ENCODE measurements at regions not wholly inside any gene's neighbourhood (a gene's known extent, or its start where the extent isn't known, plus 50 kb on each side); places are given as distances from the start of the nearest gene placed in this dataset.

DNA sequence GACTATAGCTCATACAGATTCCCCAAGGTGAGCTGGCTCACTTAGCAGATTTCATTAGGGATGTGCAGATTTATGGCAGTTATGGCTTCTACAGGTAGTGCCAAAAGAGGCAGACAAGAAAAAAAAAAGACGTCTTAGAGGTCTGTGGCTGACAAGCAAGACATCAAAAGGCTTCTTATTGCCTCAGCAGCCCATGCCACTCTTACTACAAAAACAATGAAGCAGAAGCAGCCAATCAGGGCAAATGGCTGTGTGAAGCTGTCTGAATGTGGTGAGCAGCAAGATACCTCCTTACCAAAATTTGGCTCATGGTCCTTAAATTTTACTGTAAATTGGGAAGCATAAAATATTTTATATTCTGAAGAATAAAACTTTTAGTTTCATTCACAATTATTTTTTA is 557.5 kb upstream of the GOLIM4 start:
- DNase-seq (ENCODE audit: low read depth): no peak

DNA sequence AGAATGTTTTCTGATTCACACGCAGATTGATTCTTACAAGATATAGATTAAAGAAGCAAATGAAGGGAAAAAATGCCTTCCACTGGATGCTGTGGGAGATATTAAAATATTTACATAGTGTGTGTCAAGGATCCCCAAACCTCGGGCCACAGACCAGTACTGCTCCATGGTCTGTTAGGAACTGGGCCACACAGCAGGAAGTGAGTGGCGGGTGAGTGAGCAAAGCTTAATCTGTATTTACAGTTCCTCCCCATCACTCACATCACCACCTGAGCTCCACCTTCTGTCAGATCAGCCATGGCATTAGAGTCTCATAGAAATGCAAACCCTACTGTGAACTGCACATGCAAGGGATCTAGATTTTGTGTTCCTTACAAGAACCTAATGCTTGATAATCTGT is 552.6 kb upstream of the GOLIM4 start:
- DNase-seq (ENCODE audit: low read depth): no peak

DNA sequence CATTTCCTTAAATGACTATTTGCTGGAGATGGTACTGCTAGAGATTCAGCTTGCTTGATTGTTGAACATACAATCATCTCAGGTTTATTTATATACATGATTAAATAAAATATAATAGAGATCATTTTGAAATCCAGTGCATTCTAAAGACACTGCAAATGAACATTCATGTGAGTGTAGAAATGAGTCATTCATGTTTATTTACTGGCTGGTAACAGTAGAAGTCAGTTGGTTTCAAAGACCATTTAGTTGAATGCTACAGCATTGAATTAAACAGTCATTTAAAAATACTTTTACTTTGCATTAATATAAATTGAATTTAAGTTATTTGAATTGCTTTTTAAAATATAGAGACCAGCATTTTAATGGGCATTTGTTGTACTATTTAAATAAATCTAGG is 551.9 kb upstream of the GOLIM4 start:
- DNase-seq (ENCODE audit: low read depth): no peak

DNA sequence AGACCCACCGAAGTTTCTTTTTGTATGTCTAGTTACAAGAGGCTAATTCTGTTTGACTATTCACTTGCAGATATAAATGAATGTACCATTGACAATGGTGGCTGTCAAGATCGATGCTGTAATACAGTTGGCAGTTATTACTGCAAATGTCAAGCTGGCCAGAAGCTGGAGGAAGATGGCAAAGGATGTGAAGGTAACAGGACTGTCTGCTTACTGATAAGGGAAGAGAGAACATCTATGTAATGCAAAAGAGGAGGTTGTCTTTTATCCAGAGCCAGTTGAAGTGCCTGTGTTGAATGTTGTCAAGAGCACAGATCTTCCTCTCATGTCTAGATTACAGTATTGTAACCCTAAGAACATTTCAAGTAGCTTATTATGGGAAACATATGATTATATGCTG is 549.5 kb upstream of the GOLIM4 start:
- no peak for DNase-seq (ENCODE audit: low read depth)

DNA sequence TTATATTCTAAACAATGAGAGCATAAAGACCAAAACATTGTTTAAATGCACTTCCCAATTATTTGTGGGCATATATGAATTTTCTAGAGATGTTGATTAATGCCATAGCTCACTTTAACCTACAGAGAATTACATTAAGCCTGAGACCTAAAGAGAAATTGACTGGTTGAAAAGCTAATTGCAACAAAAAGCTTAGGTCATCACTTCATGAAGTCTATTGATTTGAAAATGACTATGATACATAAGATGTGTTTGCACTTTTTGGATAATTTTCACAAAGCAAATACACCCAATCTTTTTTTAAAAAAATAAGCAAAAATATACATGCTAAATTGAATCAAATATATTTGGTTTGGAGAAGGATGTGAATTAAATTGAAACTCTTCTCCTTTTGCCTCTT is 532.8 kb upstream of the GOLIM4 start:
- no peak for DNase-seq (ENCODE audit: low read depth)

DNA sequence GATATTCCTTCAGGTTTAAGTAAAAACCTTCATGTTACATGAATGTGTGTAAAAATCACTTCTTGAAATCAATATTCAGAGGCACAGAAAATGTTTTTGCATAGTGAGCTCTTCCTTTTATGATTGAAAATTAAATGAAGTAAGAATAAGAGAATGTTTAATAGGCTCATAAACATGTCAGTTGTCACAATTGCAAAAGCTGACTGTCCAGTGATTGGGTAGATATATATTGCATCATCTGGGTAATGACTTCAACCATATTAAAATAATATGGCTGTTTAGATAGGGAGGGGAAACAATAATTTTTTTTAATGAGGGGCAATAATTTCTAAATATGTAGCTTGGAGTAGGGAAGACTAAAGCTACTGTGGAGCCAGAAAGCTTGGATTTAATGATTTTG is 529.8 kb upstream of the GOLIM4 start:
- DNase-seq (ENCODE audit: low read depth): no peak

DNA sequence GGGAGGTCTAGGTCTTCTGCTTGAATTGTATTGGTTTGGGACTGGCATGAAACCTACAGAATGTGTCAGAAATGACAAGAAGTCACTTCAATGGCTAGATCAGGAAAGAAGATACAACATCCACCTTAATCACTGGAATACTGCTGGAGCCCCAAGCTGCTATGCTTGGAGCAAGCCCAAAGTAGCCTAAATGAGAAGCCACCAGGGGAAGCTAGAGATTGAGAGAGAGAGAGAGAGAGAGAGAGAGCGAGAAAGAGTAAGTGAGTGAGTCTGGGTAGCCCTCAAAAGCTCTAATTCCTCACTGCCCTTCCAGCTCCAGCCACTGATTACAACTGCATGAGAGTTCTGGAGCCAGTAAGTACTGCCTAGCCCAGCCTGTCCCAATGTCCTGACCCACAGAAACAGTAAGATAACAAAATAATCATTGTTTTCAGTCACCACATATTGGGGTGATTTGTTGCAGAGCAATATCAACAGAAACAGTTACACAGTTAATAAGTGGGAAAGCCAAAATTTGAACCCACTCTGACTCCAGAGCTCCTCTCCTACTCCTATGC is 529.2 kb upstream of the GOLIM4 start:
- DNase-seq (ENCODE audit: low read depth): no peak

DNA sequence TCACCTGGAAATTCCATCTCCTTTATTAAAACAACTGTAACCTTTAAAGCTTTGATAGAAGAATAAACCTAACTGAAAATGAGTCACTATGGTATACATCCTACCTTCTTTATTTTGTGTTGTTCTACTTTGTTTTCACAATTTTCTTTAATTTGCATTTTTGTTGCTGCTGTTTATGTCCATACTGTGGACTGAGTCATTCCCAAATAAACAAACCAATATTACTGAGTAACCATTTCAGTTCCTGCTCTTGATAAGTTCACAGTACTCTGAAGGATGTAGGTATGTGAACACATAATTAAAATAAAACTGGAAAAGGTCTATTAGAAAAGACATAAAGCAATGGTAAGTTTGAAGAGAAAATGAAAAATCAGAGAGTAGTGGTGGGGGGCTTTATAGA is 528.5 kb upstream of the GOLIM4 start:
- DNase-seq (ENCODE audit: low read depth): no peak

DNA sequence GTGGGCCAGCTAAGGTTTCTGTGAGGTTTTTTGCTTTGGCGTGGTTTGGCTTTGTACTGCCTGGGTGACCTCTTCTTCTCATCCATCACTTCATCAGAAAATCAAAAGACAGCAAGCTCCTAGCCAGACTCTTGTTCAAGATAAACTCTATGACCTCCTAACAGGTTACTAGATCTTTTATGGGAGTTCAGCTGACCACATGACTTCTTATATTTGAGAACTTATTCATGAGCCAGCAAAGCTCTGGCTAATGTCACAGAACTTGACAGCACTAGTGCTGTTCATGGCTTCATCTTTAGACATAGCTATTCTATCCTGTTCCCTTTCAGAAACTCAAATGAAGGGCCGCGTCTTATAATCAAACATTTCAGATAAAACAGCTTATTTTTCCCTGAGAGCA is 527.1 kb upstream of the GOLIM4 start:
- no peak for DNase-seq (ENCODE audit: low read depth)

DNA sequence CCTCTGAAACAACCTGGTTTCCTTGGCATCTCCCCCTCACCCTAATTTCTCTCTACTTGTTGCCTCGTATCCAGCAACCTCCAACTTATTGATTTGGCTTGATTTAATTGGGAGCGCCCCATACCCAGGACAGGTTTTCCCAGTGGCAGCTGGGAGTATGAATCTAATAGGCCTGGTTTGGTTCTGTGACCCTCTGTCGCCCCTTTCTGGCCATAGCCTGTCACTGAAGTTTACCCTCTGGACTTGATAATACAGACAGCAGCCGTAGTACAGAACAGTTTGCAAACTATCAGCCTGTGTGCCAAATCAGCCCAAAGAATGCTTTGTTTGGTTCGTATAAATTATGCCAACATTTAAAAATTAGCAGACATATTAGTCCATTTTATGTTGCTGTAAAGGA is 525.1 kb upstream of the GOLIM4 start:
- DNase-seq (ENCODE audit: low read depth): peak; percentile 40

DNA sequence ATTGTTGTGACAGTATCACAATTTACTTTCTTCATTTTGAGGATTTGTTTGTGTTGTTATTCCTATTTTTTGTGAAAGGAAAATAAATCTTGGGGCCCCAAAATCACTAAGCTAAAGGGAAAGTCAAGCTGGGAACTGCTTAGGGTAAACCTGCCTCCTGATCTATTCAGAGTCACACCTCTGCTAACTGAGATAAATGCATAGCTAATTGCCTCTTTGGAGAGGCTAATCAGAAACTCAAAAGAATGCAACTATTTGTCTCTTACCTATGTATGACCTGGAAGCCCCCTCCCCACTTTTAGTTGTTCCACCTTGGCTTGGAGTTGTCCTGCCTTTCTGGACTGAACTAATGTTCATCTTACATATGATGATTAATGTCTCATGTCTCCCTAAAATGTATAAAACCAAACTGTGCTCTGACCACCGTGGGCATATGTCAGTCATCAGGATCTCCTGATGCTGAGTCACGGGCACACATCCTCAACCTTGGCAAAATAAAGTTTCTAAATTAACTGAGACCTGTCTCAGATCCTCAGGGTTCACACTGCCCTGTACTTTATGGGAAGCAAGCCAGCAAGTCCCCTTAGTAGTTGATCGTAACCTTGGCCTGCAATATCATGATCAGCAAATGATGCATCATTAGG is 523.2 kb upstream of the GOLIM4 start:
- DNase-seq (ENCODE audit: low read depth): no peak

DNA sequence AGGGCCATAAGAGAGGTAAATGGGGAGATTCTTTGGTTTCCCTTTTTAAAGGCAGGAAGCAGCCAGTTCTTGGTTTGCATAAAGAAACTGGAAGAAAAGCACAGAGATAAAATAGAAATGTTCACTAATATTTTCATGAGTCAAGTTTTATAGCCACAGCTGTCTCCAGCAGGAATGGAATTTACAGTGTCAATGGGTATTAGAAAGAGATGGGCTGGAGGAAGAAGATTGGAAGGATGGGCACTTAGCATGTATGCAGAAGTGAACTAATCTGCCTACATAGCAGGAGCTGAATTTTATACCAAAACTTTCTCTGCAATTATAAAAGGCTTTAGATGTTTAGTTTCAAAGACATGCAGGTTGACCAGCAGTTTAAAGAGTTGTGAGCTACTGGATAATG is 521.9 kb upstream of the GOLIM4 start:
- no peak for DNase-seq (ENCODE audit: low read depth)

DNA sequence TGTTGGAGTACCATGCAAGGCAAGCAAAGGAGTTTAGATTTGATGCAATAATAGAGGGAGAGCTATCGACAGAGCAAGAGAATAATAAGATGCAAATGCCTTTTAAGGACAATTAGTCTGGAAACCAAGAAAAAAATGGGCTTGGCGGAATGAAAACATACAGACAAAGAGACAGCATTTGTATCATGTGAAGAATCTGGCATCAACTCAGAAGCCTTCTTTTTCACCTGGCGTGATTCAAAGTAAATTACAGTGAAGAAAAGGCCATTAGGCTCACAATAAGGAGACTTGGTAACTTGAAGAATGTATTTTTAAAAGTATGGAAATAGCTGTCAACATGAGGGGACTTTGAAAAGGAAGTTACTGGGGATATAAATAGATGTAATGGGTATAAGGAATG is 521.2 kb upstream of the GOLIM4 start:
- DNase-seq (ENCODE audit: low read depth): no peak

DNA sequence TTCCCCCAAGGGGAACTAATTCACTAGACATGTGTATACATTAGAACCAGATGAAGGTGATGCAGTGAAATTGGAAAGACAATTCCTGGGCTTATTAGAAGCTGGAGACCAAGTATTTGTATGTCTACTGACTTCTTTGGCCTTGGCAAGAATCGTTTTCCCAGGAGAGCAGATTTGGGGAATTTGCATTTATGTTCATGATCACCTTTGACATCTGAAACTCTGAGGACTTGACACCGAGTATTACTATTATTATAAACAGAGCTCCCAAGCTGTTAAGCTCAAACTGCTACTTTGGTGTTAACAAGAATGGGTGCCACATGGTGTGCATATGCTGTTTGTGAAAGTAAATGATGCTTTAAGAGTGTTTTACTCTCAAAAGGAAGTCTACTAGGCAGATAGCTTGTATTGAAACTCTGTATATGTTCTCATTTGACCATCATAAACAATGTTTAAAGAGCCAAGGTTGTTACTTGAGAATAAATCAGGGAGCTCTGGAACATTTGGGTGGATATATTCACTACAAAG is 519.8 kb upstream of the GOLIM4 start:
- DNase-seq (ENCODE audit: low read depth): no peak

DNA sequence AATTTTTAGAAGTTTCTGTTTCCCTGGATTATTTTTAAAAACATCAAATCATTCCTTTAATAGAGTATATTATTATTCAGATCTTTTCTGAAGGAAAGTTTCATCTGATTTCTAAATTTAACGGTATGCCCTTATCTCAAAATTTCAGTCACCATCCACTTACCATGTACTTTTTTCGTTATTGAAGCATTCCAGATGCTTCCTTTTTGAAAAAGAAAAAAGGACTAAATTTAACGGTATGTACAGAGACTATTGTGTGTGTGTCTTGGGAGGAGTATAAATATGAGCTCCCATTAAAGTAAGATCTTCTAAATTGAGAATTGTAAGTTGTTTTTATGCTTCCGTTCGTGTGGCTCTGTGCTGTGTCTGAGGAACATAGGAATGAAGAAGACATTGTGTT is 517.4 kb upstream of the GOLIM4 start:
- no peak for DNase-seq (ENCODE audit: low read depth)

DNA sequence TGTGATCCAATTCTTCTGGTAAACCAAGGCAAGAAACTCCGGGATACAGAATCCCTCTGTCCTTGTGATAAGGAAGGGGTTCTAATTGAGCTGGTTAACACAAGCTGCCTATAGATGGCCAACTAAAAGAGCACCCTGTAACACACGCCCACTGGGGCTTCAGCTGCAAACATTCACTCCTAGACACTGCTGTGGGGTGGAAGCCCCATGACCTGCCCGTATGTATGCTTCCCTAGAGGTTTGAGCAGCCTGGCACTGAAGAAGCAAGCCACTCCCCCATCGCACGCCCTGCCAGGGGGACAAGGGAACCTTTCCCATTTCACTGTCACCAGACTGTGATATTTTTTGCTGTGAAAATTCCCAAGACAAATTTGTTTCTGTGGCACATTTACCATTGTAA is 516.9 kb upstream of the GOLIM4 start:
- no peak for DNase-seq (ENCODE audit: low read depth)

DNA sequence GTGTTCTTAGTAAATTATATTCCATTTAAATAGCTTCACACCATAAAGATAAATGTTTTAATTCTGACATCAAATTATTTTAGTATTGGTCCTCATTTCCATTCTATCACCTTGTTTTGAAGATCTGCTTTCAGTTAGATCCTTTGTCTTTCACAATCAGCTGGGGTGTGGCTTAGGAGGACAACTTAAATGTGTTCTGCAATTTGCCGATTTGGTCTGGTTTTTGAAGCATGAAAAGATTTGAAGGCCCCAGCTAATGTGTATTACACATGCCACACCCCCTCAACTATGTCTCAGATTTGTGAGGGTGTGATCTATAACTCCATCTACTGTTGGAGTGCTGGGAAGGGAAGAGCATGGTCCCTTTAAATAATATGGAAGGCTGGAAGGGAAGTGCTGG is 516.1 kb upstream of the GOLIM4 start:
- DNase-seq (ENCODE audit: low read depth): no peak

DNA sequence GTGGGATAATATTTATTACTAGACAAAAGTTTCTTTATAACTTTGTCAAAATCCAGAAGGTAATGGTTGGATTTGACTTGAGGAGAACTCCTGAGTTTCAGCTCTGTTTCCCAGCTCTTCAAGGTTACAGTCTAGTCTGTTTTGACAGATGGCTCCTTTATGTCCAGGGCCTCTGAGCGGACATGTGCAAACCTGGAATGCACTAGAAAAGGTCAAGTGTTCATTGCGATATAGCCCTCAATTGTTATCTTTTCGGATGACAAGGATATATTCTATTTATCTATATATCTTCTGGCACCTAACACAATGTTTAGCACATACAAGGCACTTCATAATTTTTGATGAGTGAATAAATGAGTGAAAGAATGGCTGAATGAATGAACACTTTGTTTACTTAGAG is 513.2 kb upstream of the GOLIM4 start:
- DNase-seq (ENCODE audit: low read depth): no peak

DNA sequence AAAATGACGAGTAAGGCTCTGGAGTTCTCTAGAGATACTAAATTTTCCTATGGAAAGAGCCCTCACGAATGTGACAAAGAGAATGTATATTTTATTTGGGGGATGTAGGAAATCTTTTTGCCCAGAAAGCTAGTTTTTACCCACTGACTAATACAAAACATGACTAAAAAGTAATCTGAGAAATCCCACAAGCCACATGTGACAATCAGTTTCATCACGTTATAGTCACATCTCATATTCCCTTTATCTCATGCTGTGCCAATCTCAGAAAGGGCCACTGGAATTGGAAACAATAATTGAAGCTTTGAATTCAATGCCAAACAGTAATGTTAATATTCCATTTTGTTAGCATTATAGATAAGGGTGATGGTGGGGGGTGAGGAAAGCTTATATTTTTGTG is 509.0 kb upstream of the GOLIM4 start:
- DNase-seq (ENCODE audit: low read depth): no peak

DNA sequence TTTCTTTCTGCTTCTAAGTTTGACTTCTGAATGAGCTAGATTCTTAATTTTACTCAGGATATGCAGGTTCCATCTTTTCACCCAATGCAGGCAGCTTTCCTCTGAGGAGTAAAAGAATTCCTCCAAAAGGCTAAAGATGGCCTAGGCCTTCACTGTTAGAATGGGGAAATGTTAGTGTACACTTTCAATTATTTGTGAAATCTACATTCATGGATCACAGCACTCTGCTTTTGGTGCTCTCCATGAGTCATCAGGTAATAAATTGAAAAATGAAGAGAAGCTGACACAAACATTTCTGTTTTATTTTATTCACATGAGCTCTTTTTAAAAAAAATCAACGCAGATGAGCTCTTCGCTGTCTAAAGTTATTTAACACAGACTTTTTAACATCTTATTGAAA is 502.5 kb upstream of the GOLIM4 start:
- no peak for DNase-seq (ENCODE audit: low read depth)

DNA sequence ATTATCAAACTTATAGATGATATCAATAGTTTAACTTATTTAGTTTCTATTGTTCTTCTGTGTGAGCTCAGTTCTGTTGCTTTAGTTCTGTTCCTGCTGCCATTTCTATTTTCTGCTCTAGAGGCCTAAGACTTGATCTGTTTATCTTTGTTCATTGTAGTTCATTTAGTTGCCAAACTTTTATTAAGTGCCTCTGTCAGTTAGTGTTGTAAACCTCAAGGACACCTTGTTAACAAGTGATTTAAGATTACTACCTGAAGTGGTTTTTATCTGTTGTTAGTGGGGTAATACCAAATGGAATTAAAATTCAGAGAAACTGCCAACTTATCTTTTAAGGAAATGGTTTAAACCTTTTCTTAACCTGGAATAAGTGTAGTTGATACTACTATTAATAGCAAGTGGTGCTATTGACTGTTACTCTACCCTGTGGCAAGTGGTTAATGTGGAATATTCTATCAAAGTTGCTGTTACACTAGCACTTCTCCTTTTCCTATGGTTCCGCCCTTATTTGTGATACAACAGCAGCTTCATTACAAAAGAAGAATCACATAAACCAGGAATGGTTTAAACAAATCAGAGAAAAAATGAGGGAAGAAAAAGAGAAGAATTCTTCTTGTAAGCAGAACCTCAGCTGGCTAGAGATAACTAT is 500.6 kb upstream of the GOLIM4 start:
- DNase-seq (ENCODE audit: low read depth): no peak

DNA sequence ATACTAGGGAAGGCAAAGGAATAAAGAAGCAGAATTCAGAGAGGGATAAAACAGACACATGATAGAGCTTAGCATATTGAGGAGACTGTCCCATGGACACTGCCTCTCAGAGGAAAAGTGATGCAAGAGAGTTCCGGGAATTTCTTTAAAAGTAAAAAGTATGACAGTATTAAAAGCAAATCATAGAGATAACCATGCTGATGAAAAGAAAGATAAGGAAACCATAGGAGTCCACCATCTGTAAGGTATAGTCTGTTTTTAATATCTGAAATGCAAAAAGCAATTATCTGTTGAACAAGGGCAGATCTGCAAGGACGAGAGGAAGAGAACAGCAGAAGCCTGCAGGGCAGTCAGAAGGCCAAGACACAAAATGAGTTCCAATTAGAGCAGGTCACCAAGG is 495.9 kb upstream of the GOLIM4 start:
- DNase-seq (ENCODE audit: low read depth): no peak

DNA sequence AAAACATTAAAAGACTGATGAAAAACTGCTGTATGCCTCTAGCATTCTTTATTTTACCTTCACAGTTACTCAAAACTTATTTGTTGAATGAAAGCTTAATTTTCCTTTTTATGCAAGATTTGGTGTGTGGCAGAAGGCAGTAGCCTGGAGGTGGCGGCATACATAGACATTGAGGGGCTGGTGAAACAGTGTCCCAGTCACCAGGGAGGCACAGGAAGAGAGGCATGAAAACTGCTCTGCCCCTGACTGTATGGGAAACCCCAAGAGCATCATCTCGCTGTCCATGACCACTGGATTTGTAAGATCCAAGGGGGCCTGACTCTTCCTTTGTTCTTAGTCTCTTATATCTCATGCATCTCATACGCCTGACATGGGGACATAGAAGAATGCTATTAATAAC is 493.7 kb upstream of the GOLIM4 start:
- no peak for DNase-seq (ENCODE audit: low read depth)

DNA sequence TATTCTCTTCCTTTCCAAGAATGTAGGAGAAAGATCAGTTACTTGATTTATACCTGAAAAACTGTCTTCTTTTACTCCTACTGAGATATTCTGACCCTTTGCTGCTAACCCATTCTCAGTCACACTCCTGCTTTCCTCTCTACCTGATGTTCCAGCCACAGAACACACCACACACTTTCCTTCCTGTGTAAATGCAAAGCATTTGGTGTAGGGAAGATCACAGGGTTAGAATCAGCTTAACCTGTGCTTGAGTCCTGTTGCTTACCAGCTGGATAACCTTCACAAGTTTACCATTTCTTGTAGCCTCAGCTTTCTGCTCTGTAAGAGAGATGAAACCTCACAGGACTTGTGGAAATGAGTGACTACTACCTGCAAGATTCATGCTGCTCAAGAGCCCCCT is 489.8 kb upstream of the GOLIM4 start:
- no peak for DNase-seq (ENCODE audit: low read depth)

Measured in M059J (cell line).